LNCaP clone FGC (cell line): ENCODE measurements at regions not wholly inside any gene's neighbourhood (a gene's known extent, or its start where the extent isn't known, plus 50 kb on each side); places are given as distances from the start of the nearest gene placed in this dataset.

Source experiments
- DNase-seq: peaks from one replicate; pipeline ENCODE4 v3.0.0-alpha.2; 2011; ENCODE audit warnings: low read depth
- H3K4me3 ChIP-seq: 2 replicates; pipeline ENCODE4 v1.5.1; 2011; ENCODE audit warnings: mild to moderate bottlenecking, low read depth, low read length, control low read depth
- TF ChIP-seq, protein P1 (sequence below): IDR thresholded peaks from 2 replicates; pipeline ENCODE4 v1.5.1; 2012; ENCODE audit warnings: mild to moderate bottlenecking; ENCODE audit not compliant: control insufficient read depth, insufficient read depth; ENCODE audit errors: extremely low read depth

DNA sequence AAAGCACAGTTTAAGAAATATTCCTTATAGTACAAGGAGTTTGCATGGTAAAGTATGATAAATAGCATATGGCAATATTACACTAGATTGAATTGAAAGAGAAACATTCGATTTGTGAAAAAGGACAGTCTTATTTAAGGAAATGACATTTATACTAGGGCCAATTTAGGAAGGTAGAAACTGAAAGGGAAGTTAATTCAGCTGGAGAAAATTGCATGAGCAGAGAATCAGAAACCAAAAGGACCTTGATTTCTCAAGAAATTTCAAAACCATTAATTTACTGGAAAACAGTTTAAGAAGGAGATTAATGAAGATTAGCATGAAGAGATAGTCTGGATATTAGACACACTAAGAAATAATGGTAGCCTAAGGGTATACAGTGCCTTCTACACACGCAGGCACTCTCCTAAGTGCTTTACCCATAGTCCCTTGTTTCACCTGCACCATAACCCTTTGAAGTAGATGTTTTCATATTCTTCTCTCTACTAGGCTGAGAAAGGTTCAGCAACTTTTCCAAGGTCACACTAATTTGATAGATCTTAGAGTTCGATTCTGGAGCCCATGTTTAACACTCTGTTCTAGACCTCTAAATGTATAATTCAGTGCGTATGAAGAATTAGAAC lies 259.1 kb upstream of the SLIT2 start:
- TF ChIP-seq, protein P1, sequence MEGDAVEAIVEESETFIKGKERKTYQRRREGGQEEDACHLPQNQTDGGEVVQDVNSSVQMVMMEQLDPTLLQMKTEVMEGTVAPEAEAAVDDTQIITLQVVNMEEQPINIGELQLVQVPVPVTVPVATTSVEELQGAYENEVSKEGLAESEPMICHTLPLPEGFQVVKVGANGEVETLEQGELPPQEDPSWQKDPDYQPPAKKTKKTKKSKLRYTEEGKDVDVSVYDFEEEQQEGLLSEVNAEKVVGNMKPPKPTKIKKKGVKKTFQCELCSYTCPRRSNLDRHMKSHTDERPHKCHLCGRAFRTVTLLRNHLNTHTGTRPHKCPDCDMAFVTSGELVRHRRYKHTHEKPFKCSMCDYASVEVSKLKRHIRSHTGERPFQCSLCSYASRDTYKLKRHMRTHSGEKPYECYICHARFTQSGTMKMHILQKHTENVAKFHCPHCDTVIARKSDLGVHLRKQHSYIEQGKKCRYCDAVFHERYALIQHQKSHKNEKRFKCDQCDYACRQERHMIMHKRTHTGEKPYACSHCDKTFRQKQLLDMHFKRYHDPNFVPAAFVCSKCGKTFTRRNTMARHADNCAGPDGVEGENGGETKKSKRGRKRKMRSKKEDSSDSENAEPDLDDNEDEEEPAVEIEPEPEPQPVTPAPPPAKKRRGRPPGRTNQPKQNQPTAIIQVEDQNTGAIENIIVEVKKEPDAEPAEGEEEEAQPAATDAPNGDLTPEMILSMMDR = no peak
- no peak for DNase-seq
- no peak overlapping the region for H3K4me3 ChIP-seq

DNA sequence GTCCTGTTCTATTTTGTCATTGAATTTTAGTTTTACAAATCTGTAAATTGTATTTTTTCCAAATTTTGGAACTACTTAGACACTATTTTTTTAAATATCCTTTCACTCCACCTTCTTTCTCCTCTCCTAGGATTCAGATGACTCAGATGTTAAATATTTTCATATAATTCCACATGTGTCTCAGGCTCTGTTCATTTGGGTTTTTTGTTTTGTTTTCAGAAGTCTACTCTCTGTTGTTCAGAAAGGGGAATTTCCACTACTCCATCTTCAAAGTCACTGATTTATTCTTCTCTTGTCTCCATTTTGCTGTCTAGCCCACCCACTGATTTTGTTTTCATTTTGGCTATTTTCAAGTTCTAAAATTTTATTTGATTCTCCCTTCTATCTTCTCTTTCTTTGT lies 264.0 kb upstream of the SLIT2 start:
- TF ChIP-seq, protein P1 = no peak
- no peak overlapping the region for H3K4me3 ChIP-seq
- DNase-seq = no peak

DNA sequence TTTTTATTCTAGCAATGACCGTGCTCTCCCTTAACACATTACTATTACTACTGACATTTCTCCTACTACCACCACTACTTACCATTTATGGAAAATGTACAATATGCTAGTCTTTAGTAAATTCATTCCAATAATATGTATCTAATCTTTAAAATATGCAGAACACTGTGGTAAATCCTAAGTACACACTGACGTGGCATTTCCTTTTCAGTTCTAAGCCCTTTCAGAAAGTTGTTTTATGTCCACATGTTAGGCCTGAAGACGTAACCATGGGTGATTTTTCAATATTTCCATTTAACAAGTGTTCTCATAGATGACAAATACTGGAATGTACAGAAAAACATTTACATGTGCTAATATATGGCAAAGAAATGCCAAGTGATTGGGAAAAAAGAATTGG lies 268.6 kb upstream of the SLIT2 start:
- TF ChIP-seq, protein P1 = no peak
- no peak overlapping the region for H3K4me3 ChIP-seq
- DNase-seq = no peak

DNA sequence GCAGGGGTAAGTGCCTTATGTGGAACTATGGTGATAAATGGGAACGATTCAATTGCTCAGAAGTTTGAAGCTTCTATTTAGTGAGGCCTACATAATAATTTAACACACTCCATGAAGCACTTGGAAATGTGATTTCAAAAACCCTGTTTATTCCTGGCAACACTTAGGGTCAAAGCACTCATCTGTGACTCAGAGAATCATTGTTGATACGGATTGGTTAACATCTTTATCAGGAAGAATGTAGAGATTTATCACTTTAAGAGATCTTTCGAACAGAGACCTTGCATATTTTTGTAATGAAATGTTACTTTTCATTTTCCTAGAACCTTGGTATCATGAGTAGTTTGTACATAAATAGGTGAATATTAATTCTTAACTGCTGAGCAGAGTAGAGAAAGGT lies 269.1 kb upstream of the SLIT2 start:
- TF ChIP-seq, protein P1 = no peak
- H3K4me3 ChIP-seq = no peak overlapping the region
- no peak for DNase-seq

DNA sequence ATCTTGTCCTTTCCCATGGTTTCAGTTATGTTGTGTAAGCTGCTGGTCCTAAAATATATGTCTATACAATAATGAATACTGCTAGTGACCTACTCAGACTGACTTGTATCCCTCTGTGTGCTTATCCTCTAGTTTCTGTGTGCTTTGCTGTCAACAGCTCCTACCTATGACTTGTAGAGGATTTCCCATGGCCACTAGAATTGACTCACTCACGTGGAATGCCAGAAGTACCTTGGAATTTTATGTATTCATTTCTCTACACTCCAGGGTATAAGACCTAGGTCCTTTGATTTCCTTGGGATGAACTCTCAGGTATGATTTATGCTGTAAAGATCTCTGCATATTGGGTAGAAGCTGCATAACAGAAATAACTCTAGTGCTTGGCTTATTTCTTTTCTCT lies 279.9 kb upstream of the SLIT2 start:
- DNase-seq = no peak
- TF ChIP-seq, protein P1 = no peak

DNA sequence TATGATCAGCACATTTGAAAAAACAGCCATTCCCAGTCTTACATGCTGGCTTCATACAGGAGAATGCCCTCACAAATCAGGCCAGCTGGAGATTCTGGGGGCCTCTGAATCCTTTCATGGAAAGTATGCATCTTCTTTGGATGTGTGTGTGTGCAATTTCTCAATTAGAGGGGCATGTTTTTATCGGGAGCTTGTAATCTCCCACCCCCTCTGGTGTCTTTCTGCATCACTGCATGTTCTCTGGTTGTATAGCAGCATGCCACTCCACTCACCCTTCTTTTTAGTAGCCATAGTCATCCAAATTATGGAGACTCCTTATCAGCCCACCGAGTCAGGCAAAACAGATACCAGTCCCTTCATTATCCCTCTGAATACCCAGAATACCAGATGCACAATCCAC lies 282.2 kb upstream of the SLIT2 start:
- TF ChIP-seq, protein P1 = no peak
- no peak overlapping the region for H3K4me3 ChIP-seq
- no peak for DNase-seq

More for the DNA sequence above, 279.9 kb upstream of the SLIT2 start:
- no peak overlapping the region for H3K4me3 ChIP-seq

DNA sequence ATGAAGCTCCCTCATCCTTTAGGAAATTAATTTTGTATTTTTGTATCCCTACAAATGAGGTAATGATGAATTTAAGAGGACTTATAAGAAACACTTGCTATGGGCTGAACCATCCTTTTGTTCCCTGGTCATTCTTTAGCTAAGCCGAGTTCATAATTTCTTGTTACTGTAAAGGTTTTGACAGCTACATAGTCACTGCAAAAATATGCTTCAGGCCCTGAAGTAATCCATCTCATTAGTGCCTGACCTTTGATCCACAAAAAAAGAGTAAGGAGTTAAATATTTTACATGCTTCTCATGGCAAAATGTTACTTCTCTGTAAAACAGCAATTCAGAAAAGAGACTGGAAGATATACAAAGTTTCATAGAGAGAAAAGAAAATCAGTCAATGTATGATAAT lies 290.6 kb upstream of the SLIT2 start:
- H3K4me3 ChIP-seq = no peak overlapping the region
- no peak for DNase-seq
- TF ChIP-seq, protein P1 = no peak
